ENCODE measurements at regions not wholly inside any gene's neighbourhood (a gene's known extent, or its start where the extent isn't known, plus 50 kb on each side); places are given as distances from the start of the nearest gene placed in this dataset.

GRCh38 chr18:76688724-76689472, 133.5 kb upstream of the ZNF236 start:
- no peak overlapping the region for H3K4me2 ChIP-seq (ENCODE audit: low read length)
- no peak overlapping the region for H3K9ac ChIP-seq (ENCODE audit: low read length)
- no TSS peak for BruUV-seq (replicated peaks)
- ChIA-PET RAD21 (ENCODE audit: low non-redundant PET in 1 of 2, low total read pairs in 2 of 2, uncharacterized antibody in 2 of 2, unreplicated experiment in 2 of 2) (interaction anchor here in 1 of 2 experiments (0.6 kb wide), 1 partner anchor 103 kb away, joined by 3 read pairs; no protein-coding TSS in a partner anchor), CTCF (interaction anchor here (1.4 kb wide), 1 partner anchor 290 kb away, joined by 9 read pairs; no protein-coding TSS in a partner anchor), POLR2A (no interaction called here)
- peaks cover 17% of the 10 kb centered on the region for H3K27me3 ChIP-seq (ENCODE audit: insufficient read depth, low read length)
- H3K9me2 ChIP-seq (ENCODE audit: insufficient read depth) = no peaks in the 10 kb centered on the region
- ATAC-seq (no peak), DNase-seq (ENCODE audit: low read depth, low spot score) (no peak)
- H3K79me2 ChIP-seq (ENCODE audit: insufficient read depth, low read length) = no peaks in the 10 kb centered on the region
- H3K4me1 ChIP-seq (ENCODE audit: control insufficient read depth in 1 of 2, insufficient read depth in 2 of 2, low read length in 2 of 2) = peaks cover 2 to 6% of the 10 kb centered on the region in 2 experiments; a peak in 2 of 4 replicates
- intact Hi-C loops (cut with micrococcal nuclease) = no loop called here
- no peak overlapping the region for H3K27ac ChIP-seq (ENCODE audit: low read depth, low read length)
- H2AFZ ChIP-seq (ENCODE audit: low read depth, low read length, poor library complexity, severe bottlenecking) = no peak overlapping the region
- H3K9me3 ChIP-seq (ENCODE audit: control insufficient read depth in 1 of 2, insufficient read depth in 1 of 2, low read depth in 1 of 2, low read length in 2 of 2) = no peaks in the 10 kb centered on the region
- no peak overlapping the region for H3K4me3 ChIP-seq (replicated peaks in 1 of 2; ENCODE audit: low read depth in 1 of 2, low read length in 2 of 2)
- no peaks in the 10 kb centered on the region for H3K36me3 ChIP-seq (ENCODE audit: control insufficient read depth in 1 of 2, insufficient read depth in 2 of 2, low read length in 2 of 2)
- no peak for TF ChIP-seq REST (IDR thresholded peaks at IDR 0.05; ENCODE audit: low read depth)
- TF ChIP-seq SP1 (IDR thresholded peaks at IDR 0.05; ENCODE audit: low read depth) = no peak
- no peak for TF ChIP-seq JUND (IDR thresholded peaks at IDR 0.05)
- no peak for TF ChIP-seq SIN3A (IDR thresholded peaks at IDR 0.05; ENCODE audit: low read depth)
- TF ChIP-seq ATF3 (IDR thresholded peaks at IDR 0.05) = no peak
- no peak for TF ChIP-seq CBX3 (IDR thresholded peaks at IDR 0.05; ENCODE audit: low read depth)
- TF ChIP-seq EGR1 (IDR thresholded peaks at IDR 0.05; ENCODE audit: low read depth) = no peak
- no peak for TF ChIP-seq ZNF274 (IDR thresholded peaks at IDR 0.05; ENCODE audit: low read depth, low read length)
- TF ChIP-seq TCF7L2 (IDR thresholded peaks at IDR 0.05; ENCODE audit: borderline replicate concordance, extremely low read depth, insufficient read depth, insufficient read length) = no peak
- no peak for TF ChIP-seq EZH2phosphoT487 (IDR thresholded peaks at IDR 0.05; ENCODE audit: borderline replicate concordance)
- TF ChIP-seq FOSL1 (IDR thresholded peaks at IDR 0.05; ENCODE audit: low read depth) = no peak
- no peak for TF ChIP-seq CEBPB (IDR thresholded peaks at IDR 0.05; ENCODE audit: low read depth)
- TF ChIP-seq YY1 (IDR thresholded peaks at IDR 0.05; ENCODE audit: extremely low read depth, insufficient replicate concordance, low read depth, low read length) = no peak
- TF ChIP-seq, protein P1, sequence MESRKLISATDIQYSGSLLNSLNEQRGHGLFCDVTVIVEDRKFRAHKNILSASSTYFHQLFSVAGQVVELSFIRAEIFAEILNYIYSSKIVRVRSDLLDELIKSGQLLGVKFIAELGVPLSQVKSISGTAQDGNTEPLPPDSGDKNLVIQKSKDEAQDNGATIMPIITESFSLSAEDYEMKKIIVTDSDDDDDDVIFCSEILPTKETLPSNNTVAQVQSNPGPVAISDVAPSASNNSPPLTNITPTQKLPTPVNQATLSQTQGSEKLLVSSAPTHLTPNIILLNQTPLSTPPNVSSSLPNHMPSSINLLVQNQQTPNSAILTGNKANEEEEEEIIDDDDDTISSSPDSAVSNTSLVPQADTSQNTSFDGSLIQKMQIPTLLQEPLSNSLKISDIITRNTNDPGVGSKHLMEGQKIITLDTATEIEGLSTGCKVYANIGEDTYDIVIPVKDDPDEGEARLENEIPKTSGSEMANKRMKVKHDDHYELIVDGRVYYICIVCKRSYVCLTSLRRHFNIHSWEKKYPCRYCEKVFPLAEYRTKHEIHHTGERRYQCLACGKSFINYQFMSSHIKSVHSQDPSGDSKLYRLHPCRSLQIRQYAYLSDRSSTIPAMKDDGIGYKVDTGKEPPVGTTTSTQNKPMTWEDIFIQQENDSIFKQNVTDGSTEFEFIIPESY (IDR thresholded peaks at IDR 0.05; ENCODE audit: extremely low read depth, insufficient replicate concordance, low read length) = no peak
- no peak for TF ChIP-seq EZH2 (IDR thresholded peaks at IDR 0.05)
- no peak for TF ChIP-seq MAX (IDR thresholded peaks at IDR 0.05)
- TF ChIP-seq SRF (IDR thresholded peaks at IDR 0.05; ENCODE audit: low read depth) = no peak
- no peak for TF ChIP-seq POLR2AphosphoS5 (IDR thresholded peaks at IDR 0.05; ENCODE audit: low read depth, low read length)
- no peak for TF ChIP-seq ELF1 (IDR thresholded peaks at IDR 0.05; ENCODE audit: borderline replicate concordance, low read depth)
- no peaks in the 10 kb centered on the region for H4K20me1 ChIP-seq (ENCODE audit: insufficient read depth)

All from HCT116 (cell line).